Activated B cell treated with CpG ODN at 0.5 μM for 24 hours (primary cell): ENCODE measurements at regions not wholly inside any gene's neighbourhood (a gene's known extent, or its start where the extent isn't known, plus 50 kb on each side); places are given as distances from the start of the nearest gene placed in this dataset.

ENCODE experiments used
- ATAC-seq: fragments of 200-7000 bp; cut with Tn5 transposase; one replicate; pipeline ENCODE4 v1.10.0; 2021; ENCODE audit warnings: low read depth, mild to moderate bottlenecking, moderate library complexity
- CTCF ChIA-PET: fragments of 350-600 bp; sonication (Branson Sonifier 250); formaldehyde crosslinking; loops from one replicate; lab custom pipeline; 2021; ENCODE audit warnings: antibody characterized with exemption; lab: Charles Lee
- POLR2A ChIA-PET: fragments of 350-600 bp; sonication (Branson Sonifier 250); formaldehyde crosslinking; loops from one replicate; lab custom pipeline; 2021; ENCODE audit warnings: antibody characterized with exemption; lab: Charles Lee
- DNase-seq: peaks from one replicate; pipeline ENCODE4 v3.0.0; 2022
- H3K27ac Mint-ChIP-seq: one replicate; pipeline ENCODE4 v1.8.0; 2020; ENCODE audit warnings: mixed read lengths
- H3K27me3 Mint-ChIP-seq: one replicate; pipeline ENCODE4 v1.8.0; 2021; ENCODE audit warnings: mixed read lengths
- H3K36me3 Mint-ChIP-seq: one replicate; pipeline ENCODE4 v1.8.0; 2021; ENCODE audit warnings: low read depth, mixed read lengths
- H3K4me1 Mint-ChIP-seq: one replicate; pipeline ENCODE4 v1.8.0; 2021; ENCODE audit warnings: mixed read lengths
- H3K4me3 Mint-ChIP-seq: one replicate; pipeline ENCODE4 v1.8.0; 2020; ENCODE audit warnings: mild to moderate bottlenecking, mixed read lengths
- H3K9me3 Mint-ChIP-seq: one replicate; pipeline ENCODE4 v1.8.0; 2020; ENCODE audit warnings: mixed read lengths
- CTCF ChIP-seq: fragments of 200-600 bp; IDR thresholded peaks from one replicate; pipeline ENCODE4 v1.8.0; 2022; ENCODE audit warnings: antibody characterized with exemption, mild to moderate bottlenecking
- intact Hi-C: fragments of 100-400 bp; cut with micrococcal nuclease; formaldehyde crosslinking; loops from one replicate; pipeline ENCODE4 v1.15.1; 2024

- TF ChIP-seq CTCF = no peak
- intact Hi-C loops = no loop called here
- ATAC-seq (no peak), DNase-seq (no peak)
- no peak overlapping the region for H3K4me3 Mint-ChIP-seq
- H3K36me3 Mint-ChIP-seq = no peaks in the 10 kb centered on the region
- ChIA-PET POLR2A (no interaction called here), CTCF (no interaction called here)
- H3K27ac Mint-ChIP-seq = no peak overlapping the region
- no peaks in the 10 kb centered on the region for H3K27me3 Mint-ChIP-seq
- no peaks in the 10 kb centered on the region for H3K9me3 Mint-ChIP-seq
- no peaks in the 10 kb centered on the region for H3K4me1 Mint-ChIP-seq
Measured at GRCh38 chr2:160664603-160665140, 171.1 kb upstream of the RBMS1 start.

- ATAC-seq (no peak), DNase-seq (no peak)
- ChIA-PET POLR2A (no interaction called here), CTCF (no interaction called here)
- Mint-ChIP-seq H3K9me3 (no peaks in the 10 kb centered on the region), H3K27ac (no peak overlapping the region), H3K4me1 (no peaks in the 10 kb centered on the region), H3K4me3 (no peak overlapping the region), H3K36me3 (no peaks in the 10 kb centered on the region), H3K27me3 (peaks cover 3% of the 10 kb centered on the region)
- no peak for TF ChIP-seq CTCF
- intact Hi-C loops = no loop called here
Measured at GRCh38 chr2:160666154-160667060, 172.8 kb upstream of the RBMS1 start.

GRCh38 chr2:160667811-160668210 lies 174.2 kb upstream of the RBMS1 start:
- H3K4me3 Mint-ChIP-seq = no peak overlapping the region
- no peaks in the 10 kb centered on the region for H3K9me3 Mint-ChIP-seq
- H3K36me3 Mint-ChIP-seq = no peaks in the 10 kb centered on the region
- DNase-seq = no peak
- no peak for TF ChIP-seq CTCF
- ChIA-PET POLR2A (no interaction called here), CTCF (no interaction called here)
- intact Hi-C loops = no loop called here
- no peak for ATAC-seq
- no peak overlapping the region for H3K27ac Mint-ChIP-seq
- no peaks in the 10 kb centered on the region for H3K4me1 Mint-ChIP-seq
- H3K27me3 Mint-ChIP-seq = peaks cover 3% of the 10 kb centered on the region

- no peak for TF ChIP-seq CTCF
- ATAC-seq = no peak
- DNase-seq = no peak
- Mint-ChIP-seq H3K27me3 (peaks cover 3% of the 10 kb centered on the region), H3K36me3 (no peaks in the 10 kb centered on the region), H3K4me3 (no peak overlapping the region), H3K4me1 (no peaks in the 10 kb centered on the region), H3K27ac (no peak overlapping the region), H3K9me3 (no peaks in the 10 kb centered on the region)
- ChIA-PET CTCF (no interaction called here), POLR2A (no interaction called here)
- intact Hi-C loops = no loop called here
Measured at GRCh38 chr2:160670618-160671017, 177.0 kb upstream of the RBMS1 start.

- ATAC-seq = no peak
Measured at GRCh38 chr2:160672211-160672610, 178.6 kb upstream of the RBMS1 start.

More at GRCh38 chr2:160672211-160672610, 178.6 kb upstream of the RBMS1 start:
- ChIA-PET POLR2A (no interaction called here), CTCF (no interaction called here)
- H3K4me1 Mint-ChIP-seq = no peaks in the 10 kb centered on the region
- H3K27me3 Mint-ChIP-seq = peaks cover 3% of the 10 kb centered on the region
- intact Hi-C loops = no loop called here
- no peak for DNase-seq
- TF ChIP-seq CTCF = no peak
- no peak overlapping the region for H3K4me3 Mint-ChIP-seq
- H3K9me3 Mint-ChIP-seq = no peaks in the 10 kb centered on the region
- no peak overlapping the region for H3K27ac Mint-ChIP-seq
- no peaks in the 10 kb centered on the region for H3K36me3 Mint-ChIP-seq
